Stimulated activated CD4-positive, alpha-beta T cell treated with anti-CD3 and anti-CD28 coated beads, Interleukin-1b, Interleukin-23, amount 100 ng/mL, for 24 hours (primary cell): ENCODE measurements at regions not wholly inside any gene's neighbourhood (a gene's known extent, or its start where the extent isn't known, plus 50 kb on each side); places are given as distances from the start of the nearest gene placed in this dataset.

Source experiments
- DNase-seq, 4 experiments: peaks; one replicate each; pipeline ENCODE4 v3.0.0-alpha.2; 2020; ENCODE audit warnings: low read depth in 4 of 4, low spot score in 1 of 4

DNA sequence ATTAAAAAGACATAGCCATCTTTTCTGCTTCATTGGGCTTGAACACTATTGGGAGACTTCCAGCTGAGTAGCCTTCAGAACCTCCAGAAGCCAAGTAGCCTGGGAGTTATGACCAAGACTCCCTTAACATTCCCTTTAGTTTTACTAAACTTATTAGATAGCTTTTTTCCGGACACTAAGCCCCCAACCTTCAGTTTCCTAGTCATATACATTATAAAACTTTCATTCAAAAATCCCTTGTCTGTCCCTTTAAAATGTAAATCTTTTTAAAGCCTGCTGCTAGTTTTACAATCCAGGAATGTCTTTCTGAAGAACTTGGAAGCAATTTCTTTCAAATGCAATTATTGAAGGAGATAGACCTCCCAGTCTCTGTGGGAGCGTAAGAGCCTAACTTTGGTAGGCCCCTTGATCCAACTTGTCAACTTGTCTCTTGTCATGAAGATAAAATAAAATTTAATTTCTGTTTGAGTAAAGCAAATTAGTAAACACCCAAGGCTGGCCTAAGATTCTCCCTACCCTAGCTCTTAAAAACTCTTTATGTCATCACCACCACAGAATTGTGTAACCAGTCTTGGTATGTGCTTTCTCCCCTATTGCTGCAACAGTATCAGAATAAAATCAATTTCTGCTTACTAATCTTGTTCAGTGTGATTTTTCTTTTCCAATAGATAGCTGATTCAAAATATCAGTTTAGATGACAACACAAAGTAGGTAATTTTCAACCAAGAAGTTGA, 796.2 kb downstream of the PLA2G4A start:
- DNase-seq = no peak

DNA sequence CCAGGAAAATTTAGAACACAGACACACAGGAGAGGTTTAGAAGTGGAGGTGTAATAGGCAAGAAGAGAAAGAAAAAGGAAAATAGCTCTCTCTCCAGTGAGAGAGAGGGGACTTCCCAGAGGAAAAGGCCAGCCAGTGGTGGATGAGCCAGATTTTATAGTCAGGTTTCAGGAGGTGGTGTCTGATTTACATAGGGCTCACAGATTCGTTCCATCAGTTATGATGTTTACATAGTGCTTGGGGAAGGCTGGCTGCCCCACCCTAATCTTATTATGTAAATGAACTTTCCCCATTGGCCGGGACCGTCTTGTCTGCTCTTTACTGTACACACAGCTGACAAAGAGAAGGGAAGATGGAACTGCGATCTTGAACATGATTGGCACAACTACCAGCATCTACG, 797.3 kb downstream of the PLA2G4A start:
- no peak for DNase-seq

DNA sequence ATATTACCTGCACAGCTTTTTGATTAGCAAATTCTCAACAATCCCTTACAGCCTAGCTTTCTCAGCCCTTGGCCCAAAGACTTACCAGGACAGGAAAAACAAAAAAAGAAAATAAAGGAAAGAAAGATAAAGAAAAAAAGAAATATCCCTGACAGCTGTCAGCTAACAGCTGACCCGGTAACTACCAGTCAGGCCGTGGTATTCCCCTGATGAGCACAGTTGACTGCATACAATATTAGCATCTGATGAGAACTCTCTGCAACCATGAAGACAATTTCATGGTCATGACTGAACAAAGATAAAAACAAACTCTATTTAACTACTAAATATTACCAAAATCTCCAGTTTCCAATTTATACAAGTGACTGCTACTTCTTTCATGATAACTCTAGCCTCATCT, 798.8 kb downstream of the PLA2G4A start:
- no peak for DNase-seq

DNA sequence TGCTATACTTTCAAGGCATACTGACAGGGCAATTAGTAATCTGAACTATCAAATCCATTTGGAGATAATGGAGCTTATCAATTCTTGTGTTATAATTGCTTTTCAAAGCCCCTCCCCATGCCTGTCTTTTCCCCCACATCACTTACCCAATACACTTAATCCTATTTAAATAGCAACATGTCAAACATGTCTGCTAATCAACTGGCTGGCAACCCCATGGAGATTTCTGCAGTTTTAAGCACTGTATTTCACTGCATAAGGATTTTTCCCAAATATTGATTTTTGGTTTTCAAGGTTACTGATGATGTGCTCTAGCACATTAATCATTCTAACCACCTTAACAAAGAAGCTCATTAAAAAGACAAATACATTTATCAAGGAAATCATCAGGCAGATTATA, 800.3 kb downstream of the PLA2G4A start:
- no peak for DNase-seq

DNA sequence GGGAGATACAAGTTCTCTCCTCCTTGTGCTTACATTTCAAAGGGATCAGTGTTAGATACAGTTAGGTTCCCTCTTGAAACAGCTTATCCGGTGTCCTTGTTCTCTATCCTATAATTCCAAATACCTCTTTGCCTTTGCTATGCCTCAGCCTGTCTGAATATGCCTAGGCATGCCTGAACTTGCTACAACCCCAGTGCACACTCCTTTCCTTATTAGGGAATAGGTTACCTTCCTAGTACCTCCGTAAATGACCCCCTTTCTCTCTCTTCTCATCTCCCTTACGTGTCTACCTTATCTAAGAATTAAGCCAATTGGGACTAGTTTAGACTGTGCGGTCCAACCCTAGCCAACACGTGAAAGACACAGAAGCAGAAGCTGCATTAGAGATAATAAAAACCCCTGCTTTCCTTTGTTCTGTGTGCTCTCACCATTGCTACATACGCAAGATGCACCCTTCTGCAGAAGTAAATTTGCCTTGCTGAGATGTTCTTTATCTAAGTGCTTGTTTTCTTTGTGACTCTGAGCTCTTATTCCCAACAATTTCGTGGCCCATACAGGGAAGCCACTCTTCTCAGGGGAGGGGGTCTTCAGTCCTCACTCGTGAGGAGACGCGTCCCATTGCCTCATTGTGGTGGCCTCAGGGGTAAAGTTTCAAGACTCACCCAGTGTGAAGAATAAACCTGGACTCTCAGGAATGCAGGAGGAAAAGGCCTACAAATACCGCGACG, 802.1 kb downstream of the PLA2G4A start:
- DNase-seq = no peak

DNA sequence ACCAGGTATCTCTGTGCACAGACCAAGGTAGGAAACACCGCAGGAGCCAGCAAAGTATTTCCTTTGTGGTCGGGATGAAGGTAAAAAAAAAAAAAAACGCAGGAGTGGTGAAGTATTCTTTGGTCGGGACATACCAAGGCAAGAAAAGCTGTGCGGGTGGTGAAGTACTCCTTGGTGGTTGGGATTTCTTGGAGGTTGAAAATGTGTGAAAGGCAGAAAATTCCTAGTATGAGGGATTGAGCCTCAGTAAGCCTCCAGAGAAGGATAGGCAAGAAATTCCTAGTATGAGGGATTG, 802.6 kb downstream of the PLA2G4A start:
- DNase-seq = no peak

DNA sequence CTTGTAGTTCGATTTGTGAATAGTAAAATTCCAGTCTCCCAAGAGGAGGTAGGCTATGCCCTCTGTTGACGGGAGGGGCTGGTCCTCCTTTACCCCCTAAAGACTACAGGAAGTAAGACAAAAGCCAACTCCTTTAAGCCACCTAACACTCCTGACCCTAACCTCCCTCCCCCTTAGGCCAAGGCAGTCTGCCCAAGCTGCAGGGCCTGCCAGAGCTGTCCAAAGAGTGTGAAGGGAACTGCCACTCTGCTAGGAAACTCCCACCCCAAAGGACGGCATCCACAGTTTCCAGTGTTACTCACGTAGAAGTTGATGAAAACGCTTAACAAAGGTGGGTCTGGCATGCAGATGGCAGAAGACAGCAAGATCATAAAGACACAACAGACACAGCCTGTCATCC, 803.2 kb downstream of the PLA2G4A start:
- no peak for DNase-seq

DNA sequence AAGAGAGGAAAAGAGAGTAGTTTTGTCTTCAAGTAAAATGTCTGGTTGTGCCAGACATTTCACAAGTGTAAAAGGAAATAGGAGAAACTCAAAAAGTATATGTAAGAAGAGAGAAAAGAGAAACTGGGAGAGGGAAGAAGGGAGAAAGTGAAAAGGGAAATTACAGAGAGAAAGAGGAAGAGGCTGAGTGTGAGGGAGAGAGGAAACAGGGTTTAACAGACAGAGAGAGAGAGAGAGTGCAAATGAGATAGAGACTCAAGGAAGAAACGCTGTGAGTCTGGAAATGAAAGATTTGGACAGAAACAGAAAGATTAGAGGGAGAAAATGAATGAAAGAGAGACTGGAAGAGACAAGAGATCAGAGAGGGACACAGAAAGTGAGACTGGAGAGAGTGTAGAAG, 806.2 kb downstream of the PLA2G4A start:
- no peak for DNase-seq

DNA sequence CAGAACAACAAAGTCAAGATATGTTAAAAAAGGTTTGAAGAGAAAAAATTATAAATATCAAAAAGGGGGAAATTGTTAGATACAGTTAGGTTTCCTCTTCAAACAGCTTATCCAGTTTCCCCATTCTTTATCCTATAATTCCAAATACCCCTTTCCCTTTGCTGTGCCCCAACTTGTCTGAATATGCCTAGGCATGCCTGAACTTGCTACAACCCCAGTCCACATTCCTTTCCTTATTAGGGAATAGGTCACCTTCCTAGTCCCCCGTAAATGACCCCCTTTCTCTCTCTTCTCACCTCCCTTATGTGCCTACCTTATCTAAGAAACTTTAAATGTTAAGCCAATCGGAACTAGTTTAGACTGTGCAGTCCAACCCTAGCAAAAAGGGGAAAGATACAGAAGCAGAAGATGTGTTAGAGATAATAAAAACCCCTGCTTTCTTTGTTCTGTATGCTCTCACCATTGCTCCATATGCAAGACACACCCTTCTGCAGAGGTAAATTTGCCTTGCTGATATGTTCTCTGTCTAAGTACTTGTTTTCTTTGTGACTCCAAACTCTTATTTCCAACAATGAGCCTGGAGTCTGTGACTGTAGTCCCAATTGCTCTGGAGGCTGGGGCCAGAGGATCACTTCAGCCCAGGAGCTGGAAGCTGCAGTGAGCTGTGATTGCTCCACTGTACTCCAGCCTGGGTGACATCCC, 810.1 kb downstream of the PLA2G4A start:
- no peak for DNase-seq

DNA sequence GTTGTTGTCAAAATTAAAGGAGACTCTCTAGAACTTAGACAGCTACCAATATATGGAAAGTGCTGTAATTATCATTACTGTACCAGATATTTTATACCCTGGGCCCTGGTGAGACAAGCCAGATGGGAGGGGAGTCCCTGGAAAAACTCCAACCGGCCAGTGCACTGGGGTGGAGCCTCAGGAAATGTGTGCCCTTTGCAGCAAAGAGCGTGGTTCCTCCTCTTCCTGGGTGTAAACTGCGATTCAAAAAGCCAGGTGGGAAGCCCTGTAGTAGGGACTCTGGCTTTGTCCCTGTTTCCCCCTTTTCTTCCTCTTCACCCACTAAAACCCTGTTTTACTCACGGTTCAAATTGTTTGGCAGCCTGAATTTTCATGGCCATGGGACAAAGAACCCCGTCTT, 812.3 kb downstream of the PLA2G4A start:
- no peak for DNase-seq

DNA sequence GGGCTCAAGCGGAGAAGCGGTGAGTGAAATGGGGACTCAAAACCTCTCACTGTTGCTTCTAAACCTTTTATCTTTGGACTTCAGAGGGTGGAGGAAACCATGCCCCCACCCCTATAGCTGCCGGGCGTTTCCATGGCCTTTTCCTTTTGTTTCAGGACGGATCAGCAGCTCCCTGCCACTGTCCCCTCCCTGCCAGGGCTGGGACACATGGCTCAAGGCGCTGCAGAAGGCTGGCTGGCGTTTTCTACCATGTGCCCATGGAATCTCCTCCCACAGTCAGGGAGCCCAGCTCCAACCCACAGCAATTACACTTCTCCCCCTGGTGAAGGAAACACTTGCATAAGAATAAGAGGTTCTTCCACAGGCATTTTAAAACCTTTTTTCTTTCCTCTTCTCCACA, 812.7 kb downstream of the PLA2G4A start:
- no peak for DNase-seq

DNA sequence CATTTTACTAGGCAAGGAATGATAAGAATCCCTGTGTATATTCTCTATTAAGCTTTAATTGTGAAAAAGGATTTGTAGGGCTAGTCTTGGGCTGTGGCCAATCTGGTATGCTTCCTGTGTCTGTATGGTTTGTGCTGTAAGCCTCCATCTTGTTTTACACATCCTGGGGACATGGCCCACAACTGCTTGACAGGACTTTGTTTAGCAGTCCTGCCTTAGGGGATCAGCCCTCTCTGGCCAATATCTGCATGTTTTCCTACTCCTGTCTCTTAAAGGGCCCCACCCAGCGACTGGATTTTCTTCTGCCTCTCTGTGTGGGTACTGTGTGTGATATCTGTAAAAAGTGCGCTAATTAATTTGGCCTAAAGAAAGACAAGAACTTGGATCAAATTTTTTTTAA, 813.2 kb downstream of the PLA2G4A start:
- no peak for DNase-seq

DNA sequence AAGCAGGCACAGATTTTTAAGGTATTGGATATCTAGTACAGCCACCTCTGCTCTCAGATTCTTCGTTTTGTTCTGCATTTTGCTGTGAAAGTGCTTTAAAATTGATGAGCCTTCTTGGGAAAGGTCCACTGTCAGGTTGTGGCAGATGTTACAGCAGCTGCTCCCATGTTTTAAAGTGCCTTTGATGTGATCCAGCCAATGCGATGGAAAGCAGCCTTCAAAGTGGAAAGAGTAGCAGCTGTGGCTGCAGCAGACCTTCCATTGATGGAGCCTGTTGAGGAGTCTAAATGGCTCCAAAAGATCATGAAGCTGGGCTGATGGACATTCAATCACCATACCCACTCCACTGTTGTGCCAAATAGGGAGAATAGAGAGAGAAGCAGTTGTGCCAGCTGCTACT, 816.9 kb downstream of the PLA2G4A start:
- no peak for DNase-seq

DNA sequence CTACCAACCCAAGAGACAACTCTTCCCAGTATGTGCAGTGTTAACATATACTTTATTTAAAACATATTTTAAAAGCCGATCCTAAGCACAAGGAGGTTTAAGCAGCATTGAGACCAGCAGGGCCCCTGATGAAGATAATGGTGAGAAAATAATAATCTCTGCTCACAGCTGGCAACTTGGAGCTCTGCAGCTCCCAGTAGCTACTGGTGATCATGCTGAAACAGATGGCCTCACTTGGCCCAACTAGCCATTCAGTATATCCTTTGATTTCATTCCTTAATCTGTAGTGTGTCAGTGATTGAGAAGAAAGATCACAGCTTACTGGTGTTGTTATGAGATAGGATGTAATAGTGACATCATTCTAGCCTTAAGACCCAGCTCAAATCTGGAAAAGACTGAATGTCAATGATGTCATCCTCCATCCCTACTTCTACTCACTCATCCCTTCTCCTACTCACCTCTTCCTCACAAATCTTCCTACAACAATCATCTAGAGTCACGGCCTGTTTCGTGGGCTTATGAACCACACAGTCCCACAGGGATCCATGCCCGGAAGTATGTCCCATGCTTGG, 817.9 kb downstream of the PLA2G4A start:
- no peak for DNase-seq

DNA sequence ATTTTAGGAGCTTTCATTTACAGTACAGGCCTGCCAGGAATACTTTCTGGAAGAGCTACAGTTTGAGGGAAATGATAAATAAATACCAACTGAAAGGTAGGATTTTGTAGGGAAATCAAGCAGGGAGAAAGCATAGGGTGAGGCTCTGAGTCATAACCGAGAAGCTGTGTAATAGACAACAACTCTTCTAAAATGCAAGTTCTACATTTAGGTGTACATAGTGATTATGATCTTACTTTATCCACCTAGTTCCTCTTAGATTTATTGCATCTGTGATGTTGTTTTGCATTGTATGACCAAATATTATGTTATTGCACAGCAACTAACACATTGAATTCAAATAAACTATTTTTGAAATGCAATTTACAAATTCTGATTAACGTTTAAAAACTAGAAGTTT, 819.3 kb downstream of the PLA2G4A start:
- DNase-seq = no peak

DNA sequence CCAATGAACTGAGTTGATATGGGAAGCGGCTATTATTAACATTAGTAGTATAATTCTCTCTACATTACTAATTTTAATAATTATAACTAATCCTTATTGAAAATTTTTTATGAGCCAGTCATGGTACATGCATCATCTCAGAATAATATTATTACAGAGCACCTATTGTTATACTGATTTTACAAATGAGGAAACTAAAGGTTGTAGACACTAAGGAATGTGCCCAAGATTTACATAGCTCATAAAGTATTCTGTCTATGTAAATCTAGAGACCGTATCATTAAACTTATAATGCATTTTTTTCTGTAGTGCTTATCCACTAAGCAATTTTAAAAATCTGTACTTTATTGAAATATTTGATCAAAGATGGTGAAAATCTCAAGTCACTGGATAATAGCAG, 825.9 kb downstream of the PLA2G4A start:
- no peak for DNase-seq

DNA sequence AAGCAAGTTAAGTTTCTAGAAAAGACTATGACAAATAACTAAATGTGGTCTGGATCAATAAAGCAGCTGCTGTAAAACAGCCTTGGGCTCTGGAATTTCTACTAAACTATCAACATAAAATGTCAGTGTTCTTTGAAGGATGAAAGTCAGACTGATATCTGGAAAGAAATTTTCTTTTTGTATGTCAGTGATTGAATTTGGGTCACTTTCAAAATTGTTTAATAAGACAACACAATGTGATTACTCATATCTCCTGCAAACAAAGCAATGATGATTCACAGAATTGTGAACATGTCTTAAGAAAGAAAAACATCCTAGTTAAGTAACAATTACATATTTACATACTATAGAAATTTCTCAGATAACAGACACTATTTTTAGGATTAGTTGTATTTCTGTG, 826.4 kb downstream of the PLA2G4A start:
- DNase-seq = no peak

DNA sequence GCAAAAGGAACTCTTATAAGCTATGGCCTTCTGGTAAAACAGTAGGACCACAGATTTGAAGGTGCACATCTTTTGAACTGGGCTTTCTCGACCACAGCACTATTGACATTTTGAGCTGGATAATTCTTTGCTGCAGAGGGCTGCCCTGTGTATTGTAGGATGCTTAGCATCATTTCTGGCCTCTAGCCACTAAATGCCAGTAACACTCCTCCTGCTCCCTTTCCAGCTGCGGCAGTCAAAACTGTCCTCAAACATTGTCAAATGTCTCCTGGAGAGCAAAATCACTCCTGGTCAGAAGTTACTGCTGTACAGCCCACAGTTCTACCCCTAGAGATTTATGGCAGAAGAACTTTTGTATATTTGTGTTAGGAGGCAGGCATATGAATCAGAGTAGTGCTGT, 836.7 kb downstream of the PLA2G4A start:
- no peak for DNase-seq

DNA sequence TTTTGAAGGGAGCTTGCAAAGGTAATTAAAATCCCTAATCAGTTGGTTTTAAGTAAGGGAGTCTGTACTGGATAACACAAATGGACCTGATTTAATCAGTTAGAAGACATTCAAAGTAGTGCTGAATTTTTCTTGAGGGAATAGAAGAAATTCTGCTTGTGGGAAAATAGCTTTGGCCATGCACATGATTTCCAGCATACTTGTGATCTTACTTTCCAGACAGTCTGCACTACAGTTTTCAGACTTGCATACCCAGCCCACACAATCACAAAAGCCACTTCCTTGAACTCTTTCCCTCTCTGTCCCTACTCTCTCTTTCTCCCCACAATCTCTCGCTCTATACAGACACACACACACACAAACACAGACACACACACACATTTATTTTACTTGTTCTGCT, 852.1 kb downstream of the PLA2G4A start:
- DNase-seq = no peak

DNA sequence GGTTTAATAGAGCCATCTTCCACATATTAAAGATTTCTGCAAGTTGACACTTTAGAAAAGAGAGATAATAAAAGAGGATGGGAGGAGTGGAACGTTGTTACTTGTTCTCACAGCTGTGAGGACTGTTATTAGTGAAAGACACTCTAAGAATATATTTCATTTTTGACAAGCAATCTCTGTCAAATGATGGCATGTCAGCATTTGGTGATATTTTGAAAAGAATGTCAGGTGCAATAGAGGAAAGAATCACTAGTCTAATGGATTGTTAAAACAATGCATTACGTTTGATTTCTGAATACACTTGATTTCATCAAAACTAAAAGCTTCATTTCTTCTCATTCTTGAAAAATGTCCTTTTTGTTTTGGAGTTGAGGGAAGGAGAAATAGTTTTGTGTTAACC, 853.4 kb downstream of the PLA2G4A start:
- DNase-seq = no peak

DNA sequence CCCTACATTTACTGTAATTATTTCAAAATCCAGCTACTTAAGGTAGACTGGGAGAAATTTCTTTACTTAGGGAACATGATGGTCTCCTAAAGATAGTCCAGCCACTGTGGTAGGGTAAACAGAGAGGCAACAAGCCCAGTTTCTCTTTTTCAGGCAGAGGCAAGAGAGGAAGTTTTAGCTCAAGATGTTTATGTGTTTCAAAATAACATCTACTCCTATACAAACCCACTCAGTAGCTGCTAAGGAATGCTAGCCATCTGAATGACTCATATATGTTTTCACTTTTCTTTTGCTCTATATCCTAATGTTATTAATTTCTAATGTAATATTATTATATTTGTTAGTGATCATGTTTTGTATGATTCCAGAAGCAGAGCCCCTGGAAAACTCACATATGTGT, 856.6 kb downstream of the PLA2G4A start:
- no peak for DNase-seq

DNA sequence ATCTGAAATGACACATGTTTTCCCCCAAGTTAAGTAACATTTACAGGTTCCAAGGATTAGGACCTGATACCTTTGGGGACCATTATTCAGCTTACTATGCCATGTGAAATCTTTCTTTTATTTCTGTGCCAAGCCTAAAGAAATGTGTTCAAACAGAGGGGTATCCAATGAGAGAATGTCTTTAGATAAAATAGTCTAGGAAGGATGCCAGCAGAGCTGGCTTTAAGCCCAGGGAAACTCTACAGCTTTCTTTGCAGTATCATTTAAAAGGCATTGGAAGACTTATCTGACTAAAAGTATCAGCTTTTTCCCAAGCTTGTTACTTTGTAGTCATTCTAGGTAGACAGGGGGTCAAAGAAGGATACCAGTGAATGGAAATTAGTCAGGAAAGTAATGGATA, 860.4 kb downstream of the PLA2G4A start:
- DNase-seq = no peak
